Kidney epithelial cell (primary cell): ENCODE measurements at regions not wholly inside any gene's neighbourhood (a gene's known extent, or its start where the extent isn't known, plus 50 kb on each side); places are given as distances from the start of the nearest gene placed in this dataset.

Experiments
- DNase-seq: peaks from one replicate; pipeline ENCODE4 v3.0.0-alpha.2; 2010; ENCODE audit warnings: low read depth
- H3K27me3 ChIP-seq: 2 replicates; pipeline ENCODE4 v1.6.0; 2011; ENCODE audit warnings: low read length; ENCODE audit not compliant: control insufficient read depth, insufficient read depth
- H3K36me3 ChIP-seq: 2 replicates; pipeline ENCODE4 v1.5.1; 2011; ENCODE audit warnings: low read length; ENCODE audit not compliant: control insufficient read depth, insufficient read depth
- H3K4me3 ChIP-seq: 2 replicates; pipeline ENCODE4 v1.5.1; 2011; ENCODE audit warnings: low read depth, mild to moderate bottlenecking, control low read depth, low read length
- CTCF ChIP-seq: IDR thresholded peaks from 2 replicates; pipeline ENCODE4 v1.5.1; 2011; ENCODE audit warnings: mild to moderate bottlenecking, moderate library complexity, low read length, control low read depth, inconsistent platforms; ENCODE audit not compliant: insufficient read depth, poor library complexity, severe bottlenecking

DNA sequence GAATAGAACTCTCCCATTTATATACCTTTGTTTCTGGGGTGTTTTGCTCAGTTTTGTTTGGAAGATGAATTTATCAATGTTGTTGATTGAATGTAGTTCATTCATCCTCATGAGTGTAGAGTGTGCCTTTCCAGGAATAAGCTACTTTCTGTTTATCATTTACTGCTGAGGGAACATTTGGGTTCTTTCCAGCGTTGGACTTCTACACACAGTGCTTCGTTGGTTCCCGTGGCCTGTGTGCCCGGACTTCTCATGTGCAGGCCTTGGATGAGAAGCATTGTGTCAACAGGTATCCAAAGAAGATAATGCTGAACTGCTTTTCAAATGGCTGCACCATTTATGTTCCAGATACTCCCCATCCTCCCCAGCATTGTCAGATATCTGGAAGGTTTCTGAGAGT lies 107.6 kb upstream of the TNS3 start:
- Histone ChIP-seq H3K36me3 (no peaks in the 10 kb centered on the region), H3K27me3 (no peaks in the 10 kb centered on the region), H3K4me3 (no peak overlapping the region)
- no peak for TF ChIP-seq CTCF
- DNase-seq = no peak

GRCh38 chr7:47688311-47689100 lies 106.6 kb upstream of the TNS3 start:
- DNase-seq = no peak
- no peaks in the 10 kb centered on the region for H3K27me3 ChIP-seq
- H3K36me3 ChIP-seq = no peaks in the 10 kb centered on the region
- no peak overlapping the region for H3K4me3 ChIP-seq
- TF ChIP-seq CTCF = no peak

GRCh38 chr7:47685712-47686376 lies 103.9 kb upstream of the TNS3 start:
- DNase-seq = no peak
- no peak overlapping the region for H3K4me3 ChIP-seq
- no peaks in the 10 kb centered on the region for H3K36me3 ChIP-seq
- TF ChIP-seq CTCF = no peak
- no peaks in the 10 kb centered on the region for H3K27me3 ChIP-seq

- H3K4me3 ChIP-seq = no peak overlapping the region
- DNase-seq = no peak
These were observed 103.2 kb upstream of the TNS3 start for GRCh38 chr7:47685151-47685550.

DNA sequence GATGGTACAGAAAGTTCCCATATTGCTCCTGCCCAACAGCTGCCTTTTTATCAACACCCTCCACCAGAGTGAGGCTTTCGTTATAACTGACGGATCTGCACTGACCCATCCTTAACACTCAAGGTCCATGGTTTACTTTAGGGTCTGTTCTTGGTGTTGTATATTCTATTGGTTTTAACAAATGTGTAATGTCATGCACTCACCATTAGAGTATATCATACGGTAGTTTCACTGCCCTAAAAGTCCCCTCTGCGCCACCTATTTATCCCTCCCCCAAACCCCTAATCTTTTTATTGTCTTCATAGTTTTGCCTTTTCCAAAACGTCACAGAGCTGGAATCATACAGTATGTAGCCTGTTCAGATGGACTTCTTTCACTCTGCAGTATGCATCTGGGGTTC lies 102.8 kb upstream of the TNS3 start:
- DNase-seq = no peak
- no peak overlapping the region for H3K4me3 ChIP-seq
- TF ChIP-seq CTCF = no peak

More at GRCh38 chr7:47685151-47685550, 103.2 kb upstream of the TNS3 start:
- Histone ChIP-seq H3K36me3 (no peaks in the 10 kb centered on the region), H3K27me3 (no peaks in the 10 kb centered on the region)
- TF ChIP-seq CTCF = no peak

More for the DNA sequence above, 102.8 kb upstream of the TNS3 start:
- no peaks in the 10 kb centered on the region for H3K27me3 ChIP-seq
- no peaks in the 10 kb centered on the region for H3K36me3 ChIP-seq
